Neural cell (in vitro differentiated cells): ENCODE measurements at regions not wholly inside any gene's neighbourhood (a gene's known extent, or its start where the extent isn't known, plus 50 kb on each side); places are given as distances from the start of the nearest gene placed in this dataset.

Source experiments
- H2AFZ ChIP-seq: fragments of 200-600, 300-800 bp; sonication (generic), shearing (Covaris generic); 2 replicates; pipeline ENCODE4 v1.6.0; 2014; ENCODE audit warnings: low read depth, mild to moderate bottlenecking, antibody characterized with exemption, low read length, moderate library complexity
- H3F3A ChIP-seq: fragments of 200-600 bp; shearing (Covaris generic); 2 replicates; pipeline ENCODE4 v1.6.1; 2016; ENCODE audit warnings: mild to moderate bottlenecking, moderate library complexity, mixed read lengths, antibody characterized with exemption, low read length; ENCODE audit not compliant: insufficient read depth, poor library complexity, severe bottlenecking
- H3K27ac ChIP-seq: fragments of 200-600, 300-800 bp; sonication (generic), shearing (Covaris generic); 2 replicates; pipeline ENCODE4 v1.5.1; 2014; ENCODE audit warnings: mild to moderate bottlenecking, low read length, moderate library complexity
- H3K27me3 ChIP-seq: fragments of 300-800, 200-600 bp; sonication (generic), shearing (Covaris generic); 2 replicates; pipeline ENCODE4 v1.6.0; 2014; ENCODE audit warnings: mild to moderate bottlenecking, low read depth, low read length, moderate library complexity; ENCODE audit not compliant: insufficient read depth
- H3K36me3 ChIP-seq: fragments of 300-800, 200-600 bp; sonication (generic), shearing (Covaris generic); 2 replicates; pipeline ENCODE4 v1.5.1; 2014; ENCODE audit warnings: mild to moderate bottlenecking, antibody characterized with exemption, low read length, moderate library complexity; ENCODE audit not compliant: insufficient read depth
- H3K4me2 ChIP-seq: fragments of 300-800, 200-600 bp; sonication (generic), shearing (Covaris generic); 2 replicates; pipeline ENCODE4 v1.6.0; 2014; ENCODE audit warnings: mild to moderate bottlenecking, low read length
- H3K4me3 ChIP-seq: fragments of 300-800, 200-600 bp; sonication (generic), shearing (Covaris generic); 2 replicates; pipeline ENCODE4 v1.5.1; 2014; ENCODE audit warnings: mild to moderate bottlenecking, low read length, moderate library complexity
- H3K79me2 ChIP-seq: fragments of 200-600 bp; shearing (Covaris generic); replicated peaks from 2 replicates; pipeline ENCODE4 v1.6.0; 2014; ENCODE audit warnings: mild to moderate bottlenecking, low read length, moderate library complexity; ENCODE audit not compliant: insufficient read depth
- H3K9ac ChIP-seq: fragments of 300-800, 200-600 bp; sonication (generic), shearing (Covaris generic); 2 replicates; pipeline ENCODE4 v1.6.1; 2016; ENCODE audit warnings: mild to moderate bottlenecking, low read length, mixed read lengths
- H3K9me2 ChIP-seq: fragments of 200-600 bp; shearing (Covaris generic); 2 replicates; pipeline ENCODE4 v1.6.1; 2016; ENCODE audit warnings: mild to moderate bottlenecking, low read length, mixed read lengths; ENCODE audit not compliant: insufficient read depth
- H3K9me3 ChIP-seq: fragments of 200-600, 300-800 bp; sonication (generic), shearing (Covaris generic); 2 replicates; pipeline ENCODE4 v1.6.1; 2016; ENCODE audit warnings: mild to moderate bottlenecking, mixed run types, low read length, moderate library complexity, mixed read lengths
- H4K20me1 ChIP-seq: fragments of 200-600 bp; shearing (Covaris generic); 2 replicates; pipeline ENCODE4 v1.6.1; 2016; ENCODE audit warnings: mild to moderate bottlenecking, mixed run types; ENCODE audit not compliant: insufficient read depth
- CTCF ChIP-seq: fragments of 450-650 bp; IDR thresholded peaks from 2 replicates; pipeline ENCODE4 v1.5.1; 2014; ENCODE audit warnings: antibody characterized with exemption, mild to moderate bottlenecking, moderate library complexity; ENCODE audit not compliant: poor library complexity, severe bottlenecking
- EP300 ChIP-seq: fragments of 450-650 bp; conservative IDR thresholded peaks from 2 replicates; pipeline ENCODE4 v1.6.1; 2014; ENCODE audit warnings: antibody characterized with exemption, mild to moderate bottlenecking, moderate library complexity; ENCODE audit not compliant: poor library complexity, severe bottlenecking
- EZH2 ChIP-seq: fragments of 200-600, 300-800 bp; shearing (Covaris generic), sonication (generic); IDR thresholded peaks from 2 replicates; pipeline ENCODE4 v1.6.1; 2014; ENCODE audit warnings: antibody characterized with exemption, low read length, borderline replicate concordance, mild to moderate bottlenecking; ENCODE audit not compliant: insufficient read depth, poor library complexity, severe bottlenecking
- MXI1 ChIP-seq: fragments of 450-650 bp; conservative IDR thresholded peaks from 2 replicates; pipeline ENCODE4 v1.6.1; 2014; ENCODE audit warnings: antibody characterized with exemption, mild to moderate bottlenecking; ENCODE audit not compliant: poor library complexity, severe bottlenecking
- POLR2AphosphoS5 ChIP-seq: IDR thresholded peaks from 2 replicates; pipeline ENCODE4 v1.6.1; 2012
- RAD21 ChIP-seq: fragments of 450-650 bp; conservative IDR thresholded peaks from 2 replicates; pipeline ENCODE4 v1.6.1; 2014; ENCODE audit warnings: antibody characterized with exemption, mild to moderate bottlenecking, moderate library complexity
- REST ChIP-seq: IDR thresholded peaks from 2 replicates; pipeline ENCODE4 v1.6.1; 2012; ENCODE audit warnings: borderline replicate concordance
- SMC3 ChIP-seq: fragments of 450-650 bp; conservative IDR thresholded peaks from 2 replicates; pipeline ENCODE4 v1.6.1; 2014; ENCODE audit warnings: antibody characterized with exemption, mild to moderate bottlenecking, moderate library complexity; ENCODE audit not compliant: poor library complexity
- TAF1 ChIP-seq: IDR thresholded peaks from 2 replicates; pipeline ENCODE4 v1.6.1; 2012; ENCODE audit warnings: low read depth

GRCh38 chr5:145292278-145292677 lies 542.9 kb downstream of the PRELID2 start:
- H3K27me3 ChIP-seq, result no peaks in the 10 kb centered on the region
- no peaks in the 10 kb centered on the region for H4K20me1 ChIP-seq
- no peak overlapping the region for H2AFZ ChIP-seq
- no peaks in the 10 kb centered on the region for H3K9me2 ChIP-seq
- H3K4me2 ChIP-seq, result no peak overlapping the region
- H3K9ac ChIP-seq, result no peak overlapping the region
- H3F3A ChIP-seq, result no peaks in the 10 kb centered on the region
- H3K36me3 ChIP-seq, result no peaks in the 10 kb centered on the region
- H3K79me2 ChIP-seq, result no peaks in the 10 kb centered on the region
- H3K4me3 ChIP-seq, result no peak overlapping the region
- TF ChIP-seq MXI1 (no peak), CTCF (no peak), POLR2AphosphoS5 (no peak), EP300 (no peak), SMC3 (no peak), TAF1 (no peak)
- H3K27ac ChIP-seq, result no peak overlapping the region
- no peaks in the 10 kb centered on the region for H3K9me3 ChIP-seq

- Histone ChIP-seq H4K20me1 (no peaks in the 10 kb centered on the region), H3K27ac (no peak overlapping the region), H3F3A (no peaks in the 10 kb centered on the region), H3K9me3 (no peaks in the 10 kb centered on the region), H3K36me3 (no peaks in the 10 kb centered on the region), H3K27me3 (no peaks in the 10 kb centered on the region), H3K4me2 (no peak overlapping the region), H2AFZ (no peak overlapping the region), H3K9me2 (no peaks in the 10 kb centered on the region), H3K79me2 (no peaks in the 10 kb centered on the region), H3K9ac (no peak overlapping the region), H3K4me3 (no peak overlapping the region)
- TF ChIP-seq EZH2, result no peak
- no peak for TF ChIP-seq RAD21
- no peak for TF ChIP-seq POLR2AphosphoS5
- no peak for TF ChIP-seq SMC3
- no peak for TF ChIP-seq TAF1
- no peak for TF ChIP-seq REST
- TF ChIP-seq EP300, result no peak
- TF ChIP-seq CTCF, result no peak
- TF ChIP-seq MXI1, result no peak
Observed at GRCh38 chr5:145283141-145283810, 551.9 kb downstream of the PRELID2 start.
